ENCODE measurements at regions not wholly inside any gene's neighbourhood (a gene's known extent, or its start where the extent isn't known, plus 50 kb on each side); places are given as distances from the start of the nearest gene placed in this dataset.
A peak's percentile ranks its signal among the peaks of the same experiment; 100 is the strongest.

GRCh38 chrX:8971116-8971515, 62.8 kb downstream of the FAM9B start:
- DNase-seq: peak; percentile 54

GRCh38 chrX:8969378-8969777, 64.5 kb downstream of the FAM9B start:
- no peak for DNase-seq

DNA sequence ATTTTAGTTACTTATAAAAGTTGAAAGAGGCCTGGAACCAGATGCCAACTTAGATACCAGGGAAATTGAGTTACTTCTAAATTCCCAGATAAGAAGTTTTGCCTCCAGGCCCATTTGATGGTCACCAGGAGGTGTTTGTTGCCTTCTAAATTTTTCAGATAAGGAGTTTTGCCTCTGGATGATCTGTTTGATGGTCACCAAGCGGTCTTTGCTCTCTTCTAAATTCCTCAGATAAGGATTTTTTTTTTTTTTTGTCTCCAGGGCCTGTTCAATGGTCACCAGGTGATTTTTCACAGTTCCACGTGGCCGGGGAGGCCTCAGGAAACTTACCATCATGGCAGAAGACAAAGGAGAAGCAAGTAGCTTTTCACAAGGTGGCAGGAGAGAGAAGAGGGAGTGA, 66.5 kb downstream of the FAM9B start:
- no peak for DNase-seq

GRCh38 chrX:8960957-8961468, 72.9 kb downstream of the FAM9B start:
- DNase-seq: no peak

- DNase-seq: no peak
Measured at GRCh38 chrX:8955511-8955910, 78.4 kb downstream of the FAM9B start.

GRCh38 chrX:8946563-8946962, 87.4 kb downstream of the FAM9B start:
- no peak for DNase-seq

DNA sequence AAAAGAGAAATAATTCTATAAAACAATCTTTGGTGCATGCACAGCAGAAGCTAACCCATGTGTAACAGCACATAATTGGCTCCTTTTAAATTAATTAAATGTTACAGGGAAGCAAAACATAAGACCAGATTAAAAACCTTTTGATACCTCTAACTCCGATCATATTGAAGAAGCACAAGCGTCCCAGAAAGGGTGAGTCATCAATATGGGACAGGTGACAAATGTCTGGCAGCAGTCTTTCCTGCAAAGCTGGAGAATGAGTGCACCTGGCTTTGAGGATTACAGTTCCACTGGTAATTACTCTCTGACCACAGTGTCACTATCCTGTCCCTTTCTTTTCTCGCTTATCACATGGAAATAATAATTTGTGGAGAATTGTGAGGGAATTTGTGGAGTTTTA, 94.6 kb downstream of the FAM9B start:
- DNase-seq: no peak

- no peak for DNase-seq
Measured at GRCh38 chrX:8927701-8928100, 106.2 kb downstream of the FAM9B start.

DNA sequence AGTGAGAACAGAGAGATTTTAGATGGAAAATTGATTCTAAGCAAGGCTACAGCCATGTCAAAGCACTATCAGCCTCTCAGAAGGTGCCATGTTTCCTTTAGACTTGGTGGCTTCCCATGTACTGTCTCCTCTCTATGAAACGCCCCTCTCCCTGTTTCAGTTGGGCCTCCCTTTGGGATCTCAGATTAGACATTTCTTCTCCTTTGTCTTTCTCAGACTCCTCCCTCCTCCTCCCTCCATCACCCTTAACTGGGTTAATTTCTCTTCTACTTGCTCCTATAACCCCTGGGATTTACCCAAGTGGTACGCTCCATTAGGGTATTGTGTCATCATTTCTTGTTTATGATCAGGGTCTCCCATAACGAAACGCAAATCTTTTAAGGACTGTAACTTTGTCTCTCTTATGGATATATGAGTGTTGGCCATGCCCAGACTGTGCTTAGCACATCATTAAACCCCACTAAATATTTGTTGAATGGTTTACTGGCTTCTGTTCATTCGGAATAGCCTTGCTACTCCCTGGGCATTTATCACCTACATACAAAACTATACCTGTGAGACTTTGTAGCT, 106.8 kb downstream of the FAM9B start:
- DNase-seq: no peak

- DNase-seq: no peak
Measured at GRCh38 chrX:8921615-8922014, 112.3 kb downstream of the FAM9B start.

- no peak for DNase-seq
Measured at GRCh38 chrX:8919801-8920200, 114.1 kb downstream of the FAM9B start.

DNA sequence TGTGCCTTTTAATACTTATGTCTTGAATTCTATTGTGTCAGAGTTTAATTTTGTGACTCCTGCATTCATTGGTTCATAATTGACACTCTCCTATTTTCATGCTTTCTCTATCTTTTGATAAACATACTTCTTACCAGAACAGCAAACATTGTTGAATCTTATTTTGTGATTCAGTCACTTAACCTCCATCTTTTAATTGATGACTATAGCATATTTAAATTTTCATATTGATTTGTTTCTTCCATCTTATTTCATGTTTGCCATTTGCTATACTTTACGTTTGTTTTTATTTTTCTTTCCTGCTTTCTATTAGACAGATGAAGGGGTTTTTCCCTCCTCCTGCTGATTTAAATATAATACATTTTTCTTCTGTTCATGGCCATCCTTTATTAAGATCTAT, 115.5 kb upstream of the FAM9A start:
- no peak for DNase-seq

DNA sequence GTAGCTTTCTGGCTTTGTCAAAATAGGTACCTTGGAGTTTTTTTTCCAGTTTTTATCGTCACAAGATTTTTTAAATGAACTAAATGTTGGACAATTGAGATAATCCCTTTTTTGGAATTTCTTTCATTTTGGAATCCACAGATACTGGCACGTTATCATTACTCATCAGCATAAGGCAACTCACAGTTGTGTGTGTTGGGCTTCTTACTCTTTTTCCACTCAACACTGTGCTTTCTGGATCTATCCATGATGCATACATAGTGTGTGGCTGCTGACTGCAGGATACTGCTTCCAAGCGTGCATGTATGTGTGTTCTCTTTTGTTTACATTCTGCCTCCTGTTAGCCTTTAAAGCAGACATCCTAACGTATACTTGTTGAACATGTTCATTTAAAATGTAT, 113.5 kb upstream of the FAM9A start:
- DNase-seq: no peak

DNA sequence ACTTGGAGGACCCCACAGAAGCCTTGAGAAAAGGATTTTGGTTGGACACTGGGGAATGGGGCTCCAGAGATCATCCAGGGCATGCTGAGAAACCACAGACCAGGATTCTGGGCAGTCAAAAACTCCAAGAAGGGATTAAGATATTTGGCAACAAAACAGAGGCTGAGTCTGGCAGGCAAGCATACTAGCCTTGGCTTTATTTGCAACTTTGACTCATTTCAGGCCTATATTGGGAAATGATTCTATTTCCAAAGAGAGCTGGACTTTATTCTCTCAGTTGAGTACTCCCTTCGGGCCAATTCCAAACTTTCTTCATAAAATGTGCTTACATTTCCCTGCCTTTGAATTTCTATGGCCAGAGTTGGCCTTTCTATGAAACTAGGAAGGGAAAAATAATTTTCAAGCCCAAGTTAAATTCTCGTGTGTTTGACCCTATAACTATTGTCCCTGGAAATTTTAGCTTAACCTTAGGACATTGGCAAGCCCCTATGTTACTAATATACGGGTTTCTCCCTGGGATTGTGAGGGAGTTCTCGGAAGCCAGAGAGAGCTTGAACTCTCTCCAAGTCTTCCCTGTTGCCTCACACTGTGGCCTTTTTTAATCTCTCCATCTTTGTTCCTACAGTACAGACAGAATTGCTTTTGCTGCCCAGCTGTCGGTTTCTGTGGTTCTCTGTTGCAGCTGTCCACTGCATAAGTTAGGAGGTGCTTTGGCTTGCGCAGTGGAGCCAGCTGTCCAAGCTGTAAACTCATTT, 112.6 kb upstream of the FAM9A start:
- DNase-seq: no peak

DNA sequence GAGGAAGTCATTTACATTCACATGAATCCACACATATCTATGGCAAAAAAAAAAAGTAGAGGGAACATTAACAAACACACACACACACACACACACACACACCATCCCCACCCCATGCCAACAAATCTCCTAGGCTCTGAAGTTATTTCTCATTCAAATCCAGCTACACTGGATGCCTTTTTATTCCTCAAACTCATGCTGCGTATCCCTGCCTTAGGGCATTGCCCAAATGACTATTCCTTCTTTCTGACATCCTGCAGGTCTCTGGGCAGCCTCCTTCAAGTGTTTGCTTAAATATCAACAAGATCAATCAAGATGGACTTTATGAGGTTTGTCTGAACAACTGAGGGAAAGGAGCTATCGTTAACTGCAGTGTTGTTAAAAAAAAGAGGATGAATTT, 106.5 kb upstream of the FAM9A start:
- DNase-seq: no peak

DNA sequence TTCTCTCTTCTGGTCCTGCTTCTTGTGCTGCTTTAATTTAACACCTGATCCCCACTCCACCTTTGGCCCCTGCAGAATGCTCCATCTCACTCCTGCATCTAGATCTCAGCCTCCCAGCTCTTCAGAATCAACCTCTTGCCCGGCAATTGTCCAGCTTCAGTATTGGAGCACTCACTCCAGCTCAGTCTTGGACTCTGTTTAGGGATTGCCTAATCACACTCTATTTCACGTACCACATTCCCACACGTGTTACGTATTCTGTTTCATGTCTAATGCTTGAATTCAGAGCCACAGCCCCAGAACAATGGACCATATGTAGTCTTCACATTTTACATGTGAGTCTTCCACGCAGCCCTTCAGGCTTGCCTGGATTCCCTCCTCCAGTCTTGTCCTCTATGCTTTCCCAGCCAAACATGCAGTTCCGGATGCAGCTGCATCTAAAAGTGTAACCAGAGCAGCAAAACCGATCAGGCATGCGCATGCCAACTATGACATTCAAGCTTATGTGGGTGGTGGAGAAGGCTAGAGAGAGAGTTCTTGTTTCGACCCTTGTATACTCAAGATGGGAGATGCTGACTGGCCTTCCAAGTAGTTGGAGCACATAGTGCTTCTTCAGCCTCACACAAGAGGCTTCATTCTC, 105.2 kb upstream of the FAM9A start:
- no peak for DNase-seq

DNA sequence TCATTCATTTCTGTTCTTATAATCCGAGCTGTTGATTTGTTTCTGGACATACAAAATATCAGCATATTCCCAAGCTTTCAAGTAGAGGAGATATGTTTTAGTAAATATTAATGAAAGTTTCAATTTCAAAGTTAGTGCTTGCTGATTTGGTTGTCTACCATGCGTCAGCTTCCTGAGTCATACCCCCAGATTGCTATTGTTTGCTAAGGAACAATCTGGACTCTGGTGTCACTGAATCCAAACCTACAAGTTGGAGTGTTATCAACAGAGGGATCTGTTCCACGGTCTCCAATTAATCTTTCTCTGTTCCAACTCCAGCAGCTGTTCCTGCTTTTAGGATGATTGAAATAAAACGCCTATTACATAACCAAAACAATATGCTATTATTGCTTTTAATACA, 96.1 kb upstream of the FAM9A start:
- DNase-seq: no peak

DNA sequence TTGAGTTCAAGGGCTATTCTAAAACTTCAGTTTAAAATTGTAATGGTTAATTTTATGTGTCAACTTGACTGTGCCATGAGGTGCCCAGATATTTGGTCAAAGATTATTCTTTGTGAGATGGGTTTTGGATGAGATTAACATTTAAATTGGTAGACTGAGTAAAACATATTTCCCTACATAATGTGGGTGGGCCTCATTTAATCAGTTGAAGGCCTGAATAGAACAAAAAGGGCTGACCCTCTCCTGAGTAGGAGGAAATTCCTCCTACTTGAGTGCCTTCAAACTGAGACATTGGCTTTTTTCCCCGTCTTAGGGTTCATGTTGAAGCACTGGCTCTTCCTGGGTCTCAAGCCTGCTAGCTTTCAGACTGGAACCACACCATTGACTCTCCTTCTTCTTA, 89.6 kb upstream of the FAM9A start:
- DNase-seq: no peak

- DNase-seq: no peak
Measured at GRCh38 chrX:8887004-8887403, 85.8 kb upstream of the FAM9A start.

DNA sequence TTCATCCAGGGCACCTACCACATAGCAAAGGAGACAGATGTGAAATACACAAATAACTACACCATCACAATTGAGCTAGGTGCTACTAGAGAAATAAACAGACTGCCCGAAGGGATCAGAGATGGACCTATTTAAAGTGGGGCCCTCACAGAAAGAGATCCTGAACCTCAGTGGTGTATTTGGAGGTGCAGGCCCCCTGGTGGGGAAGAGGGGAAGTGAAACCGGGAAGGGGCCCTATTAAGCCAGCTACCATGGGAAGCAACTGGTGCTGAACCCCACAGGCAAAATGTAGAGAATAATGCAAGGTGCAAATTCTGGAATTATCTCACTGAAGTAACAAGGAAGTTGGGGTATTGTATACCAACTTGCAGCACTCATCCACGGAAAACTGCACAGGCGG, 78.6 kb upstream of the FAM9A start:
- peak; percentile 15 for DNase-seq

GRCh38 chrX:8873956-8874355, 72.8 kb upstream of the FAM9A start:
- DNase-seq: no peak

GRCh38 chrX:8873102-8873501, 71.9 kb upstream of the FAM9A start:
- DNase-seq: no peak

DNA sequence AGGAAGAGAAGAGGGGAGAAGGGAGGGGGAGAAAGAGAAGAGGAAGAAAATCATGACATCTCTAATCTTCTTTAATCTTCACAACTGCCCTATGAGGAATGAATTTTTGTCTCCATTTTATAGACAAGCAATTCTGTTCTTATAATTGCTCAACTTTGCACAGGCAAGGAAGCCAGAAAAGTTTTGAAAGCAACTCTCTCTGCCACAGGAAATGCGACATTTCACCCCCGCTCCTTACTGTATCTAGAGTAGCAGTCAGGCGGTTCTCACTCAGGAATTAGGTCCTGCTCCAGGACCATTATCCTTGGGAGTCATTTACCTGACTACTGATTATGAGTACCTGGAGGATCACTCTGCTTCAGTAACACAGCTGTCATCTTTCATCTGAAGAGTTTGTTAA, 69.2 kb upstream of the FAM9A start:
- no peak for DNase-seq

- DNase-seq: no peak
Measured at GRCh38 chrX:8869812-8870211, 68.6 kb upstream of the FAM9A start.
